ENCODE measurements at regions not wholly inside any gene's neighbourhood (a gene's known extent, or its start where the extent isn't known, plus 50 kb on each side); places are given as distances from the start of the nearest gene placed in this dataset.
"Not testable (repeated sequence)": the region's sequence is repeated elsewhere in the genome, so short reads cannot be mapped to it uniquely, and the experiment has no call there.

GRCh38 chr6:139520321-139520768 is 145.9 kb upstream of the CITED2 start:
- DNase-seq = no peak

- no peak for DNase-seq
Observed at GRCh38 chr6:139519571-139520031, 145.2 kb upstream of the CITED2 start.

GRCh38 chr6:139519097-139519496 is 144.6 kb upstream of the CITED2 start:
- no peak for DNase-seq

- no peak for DNase-seq
Observed at GRCh38 chr6:139518556-139519091, 144.2 kb upstream of the CITED2 start.

GRCh38 chr6:139517998-139518555 is 143.6 kb upstream of the CITED2 start:
- DNase-seq = not testable (repeated sequence)

GRCh38 chr6:139515511-139515910 is 141.1 kb upstream of the CITED2 start:
- no peak for DNase-seq

- DNase-seq = no peak
Observed at GRCh38 chr6:139514819-139515218, 140.4 kb upstream of the CITED2 start.

GRCh38 chr6:139510040-139510790 is 135.8 kb upstream of the CITED2 start:
- no peak for DNase-seq

GRCh38 chr6:139509167-139509566 is 134.7 kb upstream of the CITED2 start:
- DNase-seq = no peak

GRCh38 chr6:139508576-139508975 is 134.1 kb upstream of the CITED2 start:
- no peak for DNase-seq

GRCh38 chr6:139508023-139508422 is 133.6 kb upstream of the CITED2 start:
- no peak for DNase-seq

- no peak for DNase-seq
Observed at GRCh38 chr6:139500977-139501376, 126.5 kb upstream of the CITED2 start.

GRCh38 chr6:139498715-139499114 is 124.3 kb upstream of the CITED2 start:
- DNase-seq = no peak

GRCh38 chr6:139497345-139497961 is 123.0 kb upstream of the CITED2 start:
- DNase-seq = no peak

GRCh38 chr6:139496654-139497344 is 122.4 kb upstream of the CITED2 start:
- DNase-seq = no peak

- DNase-seq = no peak
Observed at GRCh38 chr6:139494376-139494990, 120.0 kb upstream of the CITED2 start.

- no peak for DNase-seq
Observed at GRCh38 chr6:139490482-139490881, 116.0 kb upstream of the CITED2 start.

GRCh38 chr6:139486476-139486799 is 112.0 kb upstream of the CITED2 start:
- no peak for DNase-seq

GRCh38 chr6:139485742-139486475 is 111.5 kb upstream of the CITED2 start:
- DNase-seq = no peak

GRCh38 chr6:139485185-139485584 is 110.7 kb upstream of the CITED2 start:
- DNase-seq = no peak

- DNase-seq = no peak
Observed at GRCh38 chr6:139483079-139483478, 108.6 kb upstream of the CITED2 start.
